SIG-M5 treated with dmso at 0.1 percent for 504 hours (cell line): ENCODE measurements at regions not wholly inside any gene's neighbourhood (a gene's known extent, or its start where the extent isn't known, plus 50 kb on each side); places are given as distances from the start of the nearest gene placed in this dataset.

Experiments
- DNase-seq: peaks from one replicate; lab custom pipeline; 2025; ENCODE audit not compliant: unreplicated experiment; lab: John Stamatoyannopoulos, UW

- no peak for DNase-seq
These were observed 356.6 kb downstream of the CXXC4 start for GRCh38 chr4:104138116-104138515.

GRCh38 chr4:104129243-104129642 is 365.5 kb downstream of the CXXC4 start:
- no peak for DNase-seq

GRCh38 chr4:104128850-104129213 is 365.9 kb downstream of the CXXC4 start:
- no peak for DNase-seq

GRCh38 chr4:104128031-104128849 is 366.5 kb downstream of the CXXC4 start:
- DNase-seq, result no peak

- no peak for DNase-seq
These were observed 371.7 kb downstream of the CXXC4 start for GRCh38 chr4:104123021-104123420.

GRCh38 chr4:104117776-104118175 is 376.9 kb downstream of the CXXC4 start:
- no peak for DNase-seq

- DNase-seq, result no peak
These were observed 380.8 kb downstream of the CXXC4 start for GRCh38 chr4:104113850-104114249.

- DNase-seq, result no peak
These were observed 379.4 kb upstream of the TACR3 start for GRCh38 chr4:104099141-104099540.

GRCh38 chr4:104093247-104093646 is 373.5 kb upstream of the TACR3 start:
- no peak for DNase-seq

- no peak for DNase-seq
These were observed 353.4 kb upstream of the TACR3 start for GRCh38 chr4:104073229-104073628.

- no peak for DNase-seq
These were observed 346.7 kb upstream of the TACR3 start for GRCh38 chr4:104066533-104066932.

- peak; percentile 42 for DNase-seq
These were observed 345.1 kb upstream of the TACR3 start for GRCh38 chr4:104064646-104065577.

GRCh38 chr4:104063341-104063740 is 343.6 kb upstream of the TACR3 start:
- no peak for DNase-seq

GRCh38 chr4:104044369-104044768 is 324.6 kb upstream of the TACR3 start:
- DNase-seq, result no peak

- no peak for DNase-seq
These were observed 313.1 kb upstream of the TACR3 start for GRCh38 chr4:104032896-104033295.

- DNase-seq, result no peak
These were observed 305.5 kb upstream of the TACR3 start for GRCh38 chr4:104025251-104025650.

- DNase-seq, result no peak
These were observed 303.0 kb upstream of the TACR3 start for GRCh38 chr4:104022831-104023230.

- no peak for DNase-seq
These were observed 302.4 kb upstream of the TACR3 start for GRCh38 chr4:104022226-104022625.

- no peak for DNase-seq
These were observed 300.9 kb upstream of the TACR3 start for GRCh38 chr4:104020641-104021040.

- no peak for DNase-seq
These were observed 297.4 kb upstream of the TACR3 start for GRCh38 chr4:104017213-104017612.

- peak; percentile 10 for DNase-seq
These were observed 295.9 kb upstream of the TACR3 start for GRCh38 chr4:104015680-104016079.

- DNase-seq, result no peak
These were observed 290.9 kb upstream of the TACR3 start for GRCh38 chr4:104010722-104011121.
